ENCODE measurements at regions not wholly inside any gene's neighbourhood (a gene's known extent, or its start where the extent isn't known, plus 50 kb on each side); places are given as distances from the start of the nearest gene placed in this dataset.

DNA sequence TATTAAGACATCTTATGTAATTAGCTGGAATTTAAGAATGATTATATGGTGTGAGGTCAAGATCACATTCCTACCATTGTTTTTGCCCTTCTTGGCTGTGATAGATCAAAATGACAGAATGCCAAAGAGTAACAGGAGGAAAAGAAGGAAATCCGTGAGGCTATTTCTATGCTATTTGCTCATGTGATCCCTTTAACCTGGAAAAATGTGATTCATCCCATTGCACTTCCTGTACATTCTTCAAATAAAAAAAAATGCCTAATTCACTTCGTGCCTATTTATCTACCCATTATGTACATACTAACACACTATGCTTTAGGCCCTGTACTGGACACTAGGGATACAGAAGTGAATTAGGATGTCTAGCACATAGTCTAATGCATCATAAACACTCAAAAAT, 154.1 kb upstream of the PAPPA start:
- Histone ChIP-seq H3K9me3 (no peaks in the 10 kb centered on the region), H3K4me3 (ENCODE audit: low read depth, low read length) (no peak overlapping the region), H3K36me3 (no peaks in the 10 kb centered on the region), H3K4me1 (no peaks in the 10 kb centered on the region), H3K27me3 (no peaks in the 10 kb centered on the region)
- DNase-seq = no peak
- TF ChIP-seq, protein P1, sequence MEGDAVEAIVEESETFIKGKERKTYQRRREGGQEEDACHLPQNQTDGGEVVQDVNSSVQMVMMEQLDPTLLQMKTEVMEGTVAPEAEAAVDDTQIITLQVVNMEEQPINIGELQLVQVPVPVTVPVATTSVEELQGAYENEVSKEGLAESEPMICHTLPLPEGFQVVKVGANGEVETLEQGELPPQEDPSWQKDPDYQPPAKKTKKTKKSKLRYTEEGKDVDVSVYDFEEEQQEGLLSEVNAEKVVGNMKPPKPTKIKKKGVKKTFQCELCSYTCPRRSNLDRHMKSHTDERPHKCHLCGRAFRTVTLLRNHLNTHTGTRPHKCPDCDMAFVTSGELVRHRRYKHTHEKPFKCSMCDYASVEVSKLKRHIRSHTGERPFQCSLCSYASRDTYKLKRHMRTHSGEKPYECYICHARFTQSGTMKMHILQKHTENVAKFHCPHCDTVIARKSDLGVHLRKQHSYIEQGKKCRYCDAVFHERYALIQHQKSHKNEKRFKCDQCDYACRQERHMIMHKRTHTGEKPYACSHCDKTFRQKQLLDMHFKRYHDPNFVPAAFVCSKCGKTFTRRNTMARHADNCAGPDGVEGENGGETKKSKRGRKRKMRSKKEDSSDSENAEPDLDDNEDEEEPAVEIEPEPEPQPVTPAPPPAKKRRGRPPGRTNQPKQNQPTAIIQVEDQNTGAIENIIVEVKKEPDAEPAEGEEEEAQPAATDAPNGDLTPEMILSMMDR (IDR thresholded peaks at IDR 0.05; ENCODE audit: low read depth, low read length) = no peak

DNA sequence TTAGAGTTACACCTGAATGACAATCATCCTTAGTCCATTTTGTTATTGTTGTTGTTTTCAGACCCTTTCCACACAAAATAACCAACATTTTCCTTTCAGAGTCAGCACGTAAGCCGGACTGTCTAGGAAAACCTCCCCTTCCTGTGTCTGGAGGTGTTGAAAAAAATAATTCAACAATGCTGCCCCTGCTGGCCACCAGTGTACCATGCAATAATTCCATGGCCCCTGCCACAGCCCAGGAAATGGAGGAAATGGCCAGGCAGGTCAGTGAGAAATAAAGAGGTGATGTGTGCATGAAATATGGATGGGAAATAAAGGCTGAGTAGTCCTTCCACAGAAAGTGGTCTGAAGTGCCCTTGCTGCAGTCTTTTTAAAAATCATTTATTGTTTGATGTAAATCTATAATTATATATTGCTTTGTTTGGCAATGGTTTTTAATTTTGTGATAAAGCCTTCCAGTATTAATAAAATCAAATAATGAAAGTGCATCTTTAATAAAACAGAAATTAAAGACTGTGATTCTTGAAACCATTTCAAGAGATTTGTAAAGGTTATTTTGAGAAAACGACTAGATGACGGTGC, 152.8 kb upstream of the PAPPA start:
- no peaks in the 10 kb centered on the region for H3K9me3 ChIP-seq
- H3K4me1 ChIP-seq = no peaks in the 10 kb centered on the region
- TF ChIP-seq, protein P1 (IDR thresholded peaks at IDR 0.05; ENCODE audit: low read depth, low read length) = peak; percentile 75
- no peaks in the 10 kb centered on the region for H3K36me3 ChIP-seq
- H3K4me3 ChIP-seq (ENCODE audit: low read depth, low read length) = no peak overlapping the region
- peak; percentile 41 for DNase-seq
- no peaks in the 10 kb centered on the region for H3K27me3 ChIP-seq

DNA sequence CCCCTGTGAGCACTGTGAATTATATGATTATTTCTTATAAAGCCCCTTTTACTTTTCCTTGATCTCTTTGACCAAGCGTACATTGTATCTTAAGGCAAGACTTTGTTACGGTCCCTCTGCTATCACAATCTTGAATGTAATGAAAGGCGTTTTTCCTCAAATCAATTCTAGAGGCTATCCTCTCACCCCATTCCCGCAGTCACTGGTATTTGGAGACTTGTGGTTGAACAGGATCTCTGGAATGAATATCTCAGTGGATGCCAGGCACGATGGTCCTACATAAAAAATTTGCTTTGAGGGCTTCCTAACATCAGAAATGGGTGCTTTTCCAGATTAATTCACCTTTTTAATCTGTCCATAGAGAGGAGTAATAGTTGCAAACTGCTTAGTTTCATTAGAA, 151.4 kb upstream of the PAPPA start:
- no peak overlapping the region for H3K4me3 ChIP-seq (ENCODE audit: low read depth, low read length)
- TF ChIP-seq, protein P1 (IDR thresholded peaks at IDR 0.05; ENCODE audit: low read depth, low read length) = no peak
- H3K27me3 ChIP-seq = no peaks in the 10 kb centered on the region
- DNase-seq = no peak
- H3K36me3 ChIP-seq = no peaks in the 10 kb centered on the region
- no peaks in the 10 kb centered on the region for H3K9me3 ChIP-seq
- no peaks in the 10 kb centered on the region for H3K4me1 ChIP-seq

DNA sequence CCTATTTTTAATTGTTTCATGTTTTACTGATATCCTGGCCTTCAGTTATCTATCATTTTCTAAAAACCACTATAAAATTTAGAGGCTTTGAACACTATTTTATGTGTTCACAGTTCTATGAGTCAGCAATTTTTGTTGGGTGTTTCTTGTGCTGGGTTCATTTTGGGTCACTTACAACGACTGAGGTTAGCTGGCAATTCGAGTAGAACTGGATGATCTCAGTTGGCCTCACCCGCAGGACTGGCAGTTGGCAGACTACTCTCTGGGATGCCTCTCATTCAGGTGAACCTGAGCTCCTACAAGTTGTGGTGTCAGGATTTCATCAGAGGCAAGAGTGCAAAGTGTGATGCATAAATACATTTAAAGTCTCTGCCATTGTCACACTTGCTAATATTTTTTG, 151.0 kb upstream of the PAPPA start:
- H3K9me3 ChIP-seq = no peaks in the 10 kb centered on the region
- TF ChIP-seq, protein P1 (IDR thresholded peaks at IDR 0.05; ENCODE audit: low read depth, low read length) = no peak
- H3K27me3 ChIP-seq = no peaks in the 10 kb centered on the region
- DNase-seq = no peak
- H3K36me3 ChIP-seq = no peaks in the 10 kb centered on the region
- H3K4me3 ChIP-seq (ENCODE audit: low read depth, low read length) = no peak overlapping the region
- H3K4me1 ChIP-seq = no peaks in the 10 kb centered on the region

DNA sequence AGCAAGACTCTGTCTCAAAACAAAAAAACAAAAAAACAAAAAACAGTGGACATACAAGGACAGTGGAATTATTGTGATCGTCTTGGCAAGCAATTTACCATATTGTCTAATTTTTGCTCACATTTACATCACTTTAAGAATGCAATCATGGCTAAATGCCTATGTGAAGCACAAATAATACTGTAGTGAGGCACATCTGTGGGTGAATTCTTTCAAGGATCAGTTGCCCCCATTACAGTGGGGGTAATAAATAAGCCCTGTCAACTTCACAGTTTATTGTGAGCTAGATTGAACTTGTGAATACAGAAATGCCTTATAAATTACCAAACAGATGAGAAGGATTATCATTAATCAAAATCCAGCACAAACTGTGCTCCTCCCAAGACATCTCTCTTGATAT, 150.2 kb upstream of the PAPPA start:
- TF ChIP-seq, protein P1 (IDR thresholded peaks at IDR 0.05; ENCODE audit: low read depth, low read length) = no peak

DNA sequence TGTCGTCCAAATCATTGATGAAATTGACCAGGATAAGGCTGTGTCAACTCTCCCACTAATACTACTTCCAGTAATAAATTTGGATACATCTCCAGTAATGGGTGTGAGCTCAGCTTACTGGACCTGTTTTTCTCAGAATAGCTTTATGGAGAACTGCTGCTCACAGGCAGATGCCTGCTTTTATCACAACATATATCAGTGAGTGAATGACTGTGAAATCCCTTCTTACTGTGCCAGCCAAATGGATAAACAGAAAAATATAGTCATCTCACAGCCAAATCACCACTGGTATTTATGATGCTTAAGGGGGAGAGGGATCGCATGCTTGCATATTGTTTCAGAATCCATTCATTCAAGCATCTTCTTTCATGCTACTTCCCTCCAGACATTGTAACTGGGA, 148.4 kb upstream of the PAPPA start:
- no peaks in the 10 kb centered on the region for H3K27me3 ChIP-seq
- no peak for DNase-seq
- TF ChIP-seq, protein P1 (IDR thresholded peaks at IDR 0.05; ENCODE audit: low read depth, low read length) = no peak
- H3K36me3 ChIP-seq = no peaks in the 10 kb centered on the region
- H3K4me3 ChIP-seq (ENCODE audit: low read depth, low read length) = no peak overlapping the region
- H3K4me1 ChIP-seq = no peaks in the 10 kb centered on the region
- H3K9me3 ChIP-seq = no peaks in the 10 kb centered on the region

More for the DNA sequence above, 150.2 kb upstream of the PAPPA start:
- Histone ChIP-seq H3K36me3 (no peaks in the 10 kb centered on the region), H3K27me3 (no peaks in the 10 kb centered on the region), H3K4me3 (ENCODE audit: low read depth, low read length) (no peak overlapping the region), H3K9me3 (no peaks in the 10 kb centered on the region), H3K4me1 (no peaks in the 10 kb centered on the region)
- DNase-seq = no peak
